HG02885 (cell line): ENCODE measurements at regions not wholly inside any gene's neighbourhood (a gene's known extent, or its start where the extent isn't known, plus 50 kb on each side); places are given as distances from the start of the nearest gene placed in this dataset.

Source experiments
- ATAC-seq: cut with Tn5 transposase; IDR thresholded peaks from one replicate; pipeline ENCODE4 v1.9.1; 2021; ENCODE audit warnings: mild to moderate bottlenecking; ENCODE audit not compliant: unreplicated experiment, poor library complexity

DNA sequence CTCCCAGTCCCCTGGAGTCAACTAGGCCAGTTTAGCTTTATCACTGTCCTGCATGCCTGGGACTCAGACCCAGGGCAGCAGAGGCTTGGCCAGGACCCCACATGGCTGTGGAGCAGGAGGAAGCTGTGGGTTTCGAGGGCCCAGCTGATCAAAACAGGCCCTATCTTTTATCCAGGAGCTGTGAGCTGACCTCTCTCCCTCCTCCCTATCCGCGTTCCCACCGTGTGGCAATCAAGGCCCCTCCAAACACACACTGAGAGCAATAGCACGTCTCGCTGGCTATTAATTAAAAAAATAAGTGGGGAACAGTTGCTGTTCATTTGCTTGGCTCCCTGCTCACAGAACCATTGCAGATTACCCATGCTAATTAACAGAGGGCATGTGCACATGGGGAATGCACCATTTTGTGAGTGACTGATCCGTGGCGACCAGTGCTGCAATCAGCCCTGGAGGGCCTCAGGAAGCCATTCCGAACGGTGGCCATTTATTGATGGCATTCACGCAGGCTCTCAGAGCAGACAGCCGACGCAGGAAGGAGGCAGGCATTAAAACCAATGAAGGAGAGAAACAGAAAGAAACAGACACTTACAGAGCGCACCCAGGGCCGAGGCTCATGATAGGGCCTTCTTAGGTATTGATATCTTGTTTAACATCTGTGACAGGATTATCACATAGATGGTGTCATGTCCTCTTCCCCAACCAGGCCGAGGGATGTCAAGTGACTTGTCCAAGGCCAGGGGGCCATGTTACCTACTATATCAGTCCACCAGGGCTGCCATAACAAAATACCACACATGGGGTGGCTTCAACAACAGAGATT lies 157.1 kb downstream of the KATNIP start:
- ATAC-seq, result no peak

DNA sequence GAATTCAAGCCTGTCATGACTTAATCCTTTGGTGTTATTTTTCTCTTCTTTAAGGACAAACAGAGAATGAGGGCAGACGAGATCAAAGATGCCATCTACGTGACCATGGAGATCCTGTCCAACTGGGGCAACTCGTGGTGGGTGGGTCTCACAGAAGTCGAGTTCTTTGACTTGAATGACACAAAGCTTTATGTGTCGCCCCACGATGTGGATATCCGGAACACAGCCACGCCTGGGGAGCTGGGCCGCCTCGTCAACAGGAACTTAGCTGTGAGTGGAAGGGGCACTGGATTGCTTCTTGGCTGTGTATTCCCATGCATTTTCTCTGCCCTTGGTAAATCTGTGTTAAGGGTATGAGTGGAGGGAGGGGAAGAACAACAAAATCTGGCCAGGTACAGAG lies 158.7 kb downstream of the KATNIP start:
- no peak for ATAC-seq

DNA sequence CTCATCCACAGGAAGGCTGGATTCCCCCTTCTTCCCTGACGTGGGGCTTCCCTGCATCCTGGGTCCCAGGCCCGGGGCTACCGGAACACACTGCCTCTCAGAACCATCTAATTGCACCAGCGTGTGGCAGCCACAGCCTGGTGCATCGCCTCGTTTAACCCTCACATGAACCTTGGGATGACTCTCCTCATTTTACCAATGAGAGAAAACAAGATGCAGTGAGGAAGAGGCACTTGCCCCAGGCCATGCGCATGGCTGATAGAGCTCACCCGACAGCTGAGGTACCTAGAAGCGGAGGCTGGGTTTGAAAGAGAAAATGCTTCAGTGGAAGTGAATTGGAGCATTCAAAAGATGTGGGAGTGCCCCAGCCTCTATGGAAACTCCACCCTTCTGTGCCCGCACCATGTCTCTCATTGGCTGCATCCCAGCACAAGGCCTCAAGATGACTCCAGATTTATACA lies 162.3 kb downstream of the KATNIP start:
- no peak for ATAC-seq

DNA sequence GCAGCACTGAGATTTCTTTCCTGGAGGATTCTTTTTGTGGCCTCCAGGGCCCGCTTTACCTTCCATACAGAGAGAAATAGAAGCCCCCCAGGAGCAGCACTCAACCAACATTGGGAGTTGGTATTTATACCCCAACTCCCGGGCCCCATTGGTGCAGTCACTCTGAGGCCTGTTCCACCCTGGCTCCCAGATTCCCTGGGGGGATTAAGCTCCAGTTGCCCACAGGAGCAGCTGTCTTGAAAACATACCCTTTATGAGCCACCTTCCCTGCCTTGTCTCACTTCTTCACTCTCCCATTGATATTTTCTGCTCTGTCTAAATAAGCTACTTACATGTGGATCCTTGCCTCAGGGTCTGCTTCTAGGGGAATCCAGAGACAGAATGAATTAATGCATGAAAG lies 167.8 kb downstream of the KATNIP start:
- ATAC-seq, result no peak

DNA sequence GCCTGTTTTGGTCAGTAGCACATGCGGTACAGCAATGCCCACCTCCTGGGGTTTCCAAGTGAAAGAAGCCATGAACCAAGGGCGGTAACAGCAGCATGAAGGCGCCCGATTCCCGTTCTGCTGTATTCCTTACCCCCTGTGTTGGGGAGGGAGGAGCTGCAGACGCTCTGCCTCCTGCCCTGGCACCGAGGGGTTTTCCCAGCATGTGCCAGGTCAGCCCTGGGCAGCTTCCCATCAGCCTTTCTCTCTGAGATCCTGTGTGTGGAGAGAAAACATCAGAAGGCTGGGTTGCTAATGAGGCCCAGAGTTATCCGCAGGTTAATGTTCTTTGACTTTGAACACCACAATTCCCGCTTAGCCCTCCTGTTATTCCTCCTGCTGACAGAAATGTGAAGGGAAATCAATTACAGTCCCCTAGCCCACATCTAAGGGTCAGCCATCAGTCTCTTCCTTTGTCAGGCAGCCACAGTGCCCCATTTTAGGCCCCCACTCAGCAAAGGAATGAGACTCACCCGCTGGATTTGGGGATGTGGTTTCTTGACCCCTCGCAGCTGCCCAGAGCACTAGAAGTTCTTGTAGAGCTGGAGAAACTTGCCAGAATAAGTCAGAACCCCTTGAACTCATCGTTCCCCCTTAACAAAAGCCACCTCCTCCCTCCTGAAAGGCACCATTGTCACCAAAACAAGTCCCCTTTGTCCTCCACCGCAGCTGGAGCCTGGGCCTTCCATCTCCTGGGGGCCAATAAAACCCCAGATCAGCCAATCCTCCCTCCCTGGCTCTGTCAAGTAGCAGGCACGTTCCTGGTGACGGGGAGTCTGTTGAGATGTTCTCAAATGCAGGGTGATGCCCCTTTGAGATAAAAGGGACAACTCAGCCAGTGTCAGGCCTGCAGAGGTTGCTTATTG lies 168.5 kb downstream of the KATNIP start:
- no peak for ATAC-seq

DNA sequence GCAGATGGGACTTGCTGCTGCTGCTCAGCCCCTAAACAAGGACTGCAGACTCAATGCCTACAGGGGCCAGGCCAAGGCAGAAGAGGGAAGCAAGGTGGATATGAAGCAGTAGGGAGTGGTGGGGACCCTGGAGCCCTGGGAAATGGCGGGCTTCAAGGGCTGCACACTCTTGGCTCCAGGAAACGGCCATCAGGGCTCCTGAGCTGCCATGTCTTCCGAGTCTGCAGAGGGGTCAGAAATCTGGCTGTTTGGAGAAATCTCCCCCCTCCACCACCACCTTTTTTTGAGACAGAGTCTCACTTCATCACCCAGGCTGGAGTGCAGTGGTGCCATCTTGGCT lies 169.1 kb downstream of the KATNIP start:
- ATAC-seq, result no peak

DNA sequence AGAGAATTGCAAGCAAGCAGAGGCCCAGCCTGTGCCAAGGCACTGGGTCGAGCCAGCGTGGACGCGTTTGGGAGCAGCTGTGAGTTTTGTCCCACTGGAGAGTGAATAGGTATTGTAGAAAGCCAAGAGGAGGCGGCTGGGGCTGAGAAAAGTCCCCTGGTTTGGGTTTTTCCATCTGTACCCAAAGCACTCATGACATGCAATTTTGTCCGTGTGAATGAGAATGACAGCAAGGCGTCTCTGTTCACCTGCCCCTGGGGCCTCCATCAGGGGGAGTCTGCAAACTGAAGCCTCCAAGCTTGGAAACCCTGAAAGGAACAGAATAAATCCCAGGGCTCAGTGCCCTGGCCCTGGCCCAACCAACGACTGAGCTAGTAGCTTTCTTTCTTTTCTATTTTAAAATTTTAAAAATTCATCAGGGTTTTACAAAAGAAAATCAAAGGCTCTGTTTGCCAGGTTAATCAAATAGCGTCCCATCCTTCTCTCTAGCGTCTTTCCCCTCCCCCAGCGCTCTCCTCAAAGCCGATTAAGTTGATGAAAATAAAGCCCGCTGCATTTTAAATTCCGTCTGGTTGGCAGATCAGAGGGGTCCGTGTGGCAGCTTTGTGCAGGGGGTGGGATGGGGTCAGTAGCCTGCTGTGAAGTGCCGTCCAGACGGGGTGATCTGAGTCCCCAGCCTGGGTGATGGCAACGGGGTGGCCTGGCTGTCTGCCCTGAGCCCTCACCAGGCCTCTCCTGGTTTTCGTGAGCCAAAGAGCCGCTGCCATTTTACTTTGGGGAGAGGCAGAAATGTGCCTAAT lies 171.0 kb downstream of the KATNIP start:
- ATAC-seq, result no peak

DNA sequence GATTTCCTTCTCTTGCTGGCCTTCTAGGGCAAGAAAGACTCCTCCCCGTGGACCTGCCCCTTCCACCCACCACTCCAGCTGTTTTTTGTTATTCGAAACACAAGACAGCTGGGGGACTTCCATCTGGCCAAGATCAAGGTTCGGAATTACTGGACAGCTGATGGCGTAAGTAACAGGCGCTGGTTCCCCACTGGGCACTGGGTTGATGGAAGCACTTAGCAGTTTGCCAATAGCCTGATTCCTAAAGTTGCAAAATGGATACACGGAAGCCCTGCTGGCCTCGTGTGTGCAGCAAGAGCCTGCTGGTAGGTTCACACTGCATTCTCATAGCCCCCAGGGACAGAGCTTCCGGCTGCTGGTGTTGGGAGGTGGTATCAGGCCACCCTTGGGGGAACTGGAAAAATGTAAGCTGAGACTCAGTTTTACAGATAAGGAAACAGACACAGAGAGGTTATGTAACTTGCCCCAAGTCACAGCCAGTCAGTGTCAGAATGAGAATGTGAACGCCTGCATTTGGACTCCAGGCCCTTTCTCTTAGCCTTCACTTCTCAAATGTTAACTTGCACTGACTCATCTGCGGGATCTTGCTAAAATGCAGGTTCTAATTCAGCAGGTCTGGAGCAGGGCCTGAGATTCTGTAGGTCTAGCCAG lies 171.7 kb downstream of the KATNIP start:
- ATAC-seq, result no peak

DNA sequence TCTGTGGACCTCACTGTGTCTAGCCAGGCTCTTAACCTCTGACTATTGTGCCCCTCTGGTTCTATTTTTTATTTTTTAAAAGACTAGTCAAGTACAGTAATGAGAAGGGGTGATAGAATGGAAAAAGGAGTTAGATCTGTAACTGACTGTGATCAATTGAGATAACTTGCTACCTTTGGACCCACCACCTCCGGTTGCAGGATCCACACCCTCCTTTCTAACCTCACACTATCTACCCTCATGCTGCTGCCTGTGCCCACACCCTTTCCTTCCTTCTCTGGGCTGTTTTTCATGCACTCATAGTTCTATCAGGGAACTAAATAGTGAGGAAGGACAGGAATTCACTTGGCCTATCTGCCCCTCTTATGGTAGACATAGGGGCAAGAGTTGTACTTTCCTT lies 172.3 kb downstream of the KATNIP start:
- no peak for ATAC-seq

DNA sequence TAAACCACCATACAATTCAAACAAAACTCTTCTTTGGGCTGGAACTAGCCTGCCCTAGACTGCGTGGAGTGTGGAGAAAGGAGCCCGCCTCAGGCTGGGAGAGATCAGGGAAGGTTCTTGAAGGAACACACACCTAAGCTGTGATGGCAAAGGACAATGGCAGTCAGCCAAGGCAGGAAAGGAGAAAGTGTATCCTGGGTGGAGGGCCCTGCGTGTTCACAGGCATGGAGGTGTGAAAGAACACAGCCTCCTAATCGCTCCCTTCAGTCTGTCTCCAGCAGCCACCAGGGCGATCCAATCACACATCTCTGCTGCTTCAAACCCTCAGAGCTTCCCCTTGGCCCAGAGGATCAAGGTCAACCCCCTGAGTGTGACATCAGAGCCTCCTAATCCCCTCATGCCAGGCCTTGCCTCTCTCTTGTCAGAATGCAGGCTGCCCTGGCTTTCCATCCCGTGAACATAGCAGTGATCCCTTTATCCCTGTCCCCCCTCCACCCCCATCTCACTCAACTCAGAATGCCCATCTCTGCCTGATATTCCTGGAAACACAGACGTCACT lies 173.0 kb downstream of the KATNIP start:
- no peak for ATAC-seq

DNA sequence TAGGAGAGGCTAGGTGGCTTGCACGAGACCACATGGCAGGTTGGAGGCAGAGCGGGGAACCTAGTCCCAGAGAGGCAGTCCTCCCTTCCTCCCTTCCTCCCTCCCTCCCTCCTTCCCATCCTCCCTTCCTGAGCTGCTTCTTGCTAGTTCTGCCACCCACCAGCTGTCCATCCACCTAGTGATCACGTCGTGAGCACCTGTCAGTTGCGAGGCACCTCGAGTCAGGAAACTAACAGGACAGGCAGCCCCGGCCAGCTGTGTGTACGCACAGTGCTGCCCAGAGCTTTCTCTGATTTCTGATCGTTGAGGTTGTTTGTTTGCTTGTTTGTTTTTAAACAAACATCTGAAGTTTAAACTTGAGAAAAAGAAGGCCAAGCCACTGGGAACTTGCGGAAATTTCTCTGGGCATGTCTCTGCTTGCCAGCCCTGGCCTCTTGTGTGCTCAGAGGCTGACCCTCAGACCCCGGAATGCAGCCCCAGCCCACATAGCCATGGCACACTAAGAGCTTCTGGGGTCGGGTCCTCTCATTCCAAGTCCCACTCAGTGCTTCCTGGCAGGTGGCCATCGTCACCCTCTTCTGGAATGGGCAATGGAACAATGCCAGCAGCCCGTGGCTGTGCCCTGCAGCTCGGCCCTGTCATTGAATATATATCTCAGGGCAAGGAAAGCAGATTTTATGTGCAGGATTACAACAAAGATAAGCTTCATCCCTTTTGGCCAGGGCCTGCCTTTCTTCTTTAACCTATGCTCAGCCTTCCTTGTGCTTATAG lies 174.0 kb downstream of the KATNIP start:
- ATAC-seq, result no peak

DNA sequence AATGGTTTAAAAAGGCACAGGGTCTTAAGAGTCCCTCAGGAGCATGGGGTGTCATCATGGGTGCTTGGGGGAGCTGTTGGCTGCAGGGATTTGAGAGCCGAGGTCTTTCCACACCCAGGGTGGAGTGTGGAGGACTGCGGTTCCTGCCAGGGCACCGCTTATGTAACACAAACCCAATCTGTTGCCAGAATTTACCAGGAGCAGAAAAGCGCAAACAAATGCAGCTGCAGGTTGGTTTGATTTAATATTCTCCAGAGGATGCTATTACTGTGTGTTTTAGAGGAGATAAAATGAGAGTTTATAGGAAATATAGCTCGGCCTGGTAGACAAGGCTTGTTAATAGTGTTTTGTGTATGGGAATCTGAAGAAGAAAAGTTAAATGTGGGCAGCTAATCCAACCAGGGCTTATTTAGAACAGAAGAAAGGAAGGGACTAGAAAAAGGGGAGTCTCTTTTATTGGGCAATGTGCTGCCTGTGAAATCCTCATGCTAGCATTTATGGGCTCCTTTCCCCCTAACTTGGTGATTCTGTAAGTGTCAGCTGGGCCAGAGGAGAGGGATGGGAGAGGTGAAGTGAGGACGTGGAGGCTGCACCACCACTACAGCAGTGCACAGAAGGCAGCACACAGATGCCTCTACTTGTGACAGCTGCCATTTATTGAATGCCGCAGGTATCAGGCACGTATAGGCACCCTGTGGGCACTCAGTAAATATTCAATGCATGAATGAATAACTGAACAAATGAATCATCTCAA lies 174.7 kb downstream of the KATNIP start:
- ATAC-seq, result no peak

DNA sequence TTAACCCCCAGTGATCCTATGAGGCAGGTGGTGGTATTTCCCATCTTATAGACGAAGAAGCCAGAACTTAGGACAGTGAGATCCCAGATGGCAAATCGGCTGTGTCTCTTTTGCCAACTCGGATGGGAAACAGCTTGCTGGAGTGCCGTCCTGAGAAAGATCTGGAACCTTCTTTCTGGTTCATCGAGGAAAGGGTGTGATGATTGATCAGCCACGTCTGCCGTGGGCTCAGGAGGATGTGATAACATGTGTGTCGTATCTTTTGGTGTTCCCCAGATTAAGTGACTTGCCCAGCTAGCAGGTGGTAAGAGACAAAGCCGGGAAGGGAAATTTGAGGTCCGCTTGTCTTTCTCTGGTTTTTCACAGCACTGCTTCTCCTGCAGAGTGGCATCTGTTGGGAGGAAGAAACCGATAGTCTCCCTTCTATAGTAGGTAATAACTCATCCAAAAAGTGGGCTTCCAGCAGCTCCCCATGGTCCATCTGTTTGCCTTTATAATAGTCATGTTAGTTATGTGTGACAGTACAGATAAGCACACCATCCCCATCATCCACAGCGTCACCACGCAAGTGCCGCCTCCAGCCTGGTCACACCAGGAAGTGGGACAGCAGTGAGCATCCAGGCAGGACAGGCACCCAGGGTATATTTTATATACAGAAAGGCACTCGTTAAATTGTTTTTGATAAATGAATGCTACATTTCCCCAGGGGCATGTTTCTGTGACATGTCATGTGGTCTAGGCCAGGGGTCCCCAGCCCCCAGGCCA lies 175.5 kb downstream of the KATNIP start:
- no peak for ATAC-seq

DNA sequence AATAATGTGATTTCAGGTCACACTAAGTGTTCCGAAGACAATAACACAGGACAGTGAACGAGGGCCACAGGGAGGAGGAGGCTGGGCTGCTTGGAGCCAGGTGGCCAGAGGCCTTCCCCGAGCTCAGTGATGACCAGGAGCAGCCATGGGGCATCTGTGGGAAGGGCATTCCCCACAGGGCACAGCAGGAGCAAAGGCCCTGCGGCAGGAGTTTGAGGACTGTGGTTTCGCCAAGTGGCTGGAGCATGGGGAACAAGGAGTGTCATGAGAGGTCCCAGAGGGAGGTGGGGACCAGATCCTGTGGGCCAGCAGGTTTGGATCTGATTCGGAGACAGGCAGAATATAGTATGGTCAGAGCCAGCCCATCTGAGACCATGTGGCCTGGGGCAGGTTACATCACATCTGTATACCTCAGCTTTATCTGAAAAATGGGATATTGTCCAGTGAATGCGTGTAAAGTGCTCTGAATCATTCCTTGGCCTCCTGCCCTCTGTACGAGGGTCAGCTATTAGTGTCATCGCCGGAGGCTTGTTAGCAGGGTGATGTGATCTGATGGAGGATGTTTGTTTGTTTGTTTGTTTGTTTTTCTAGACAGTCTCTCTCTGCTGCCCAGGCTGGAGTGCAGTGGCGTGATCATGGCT lies 176.8 kb downstream of the KATNIP start:
- no peak for ATAC-seq

DNA sequence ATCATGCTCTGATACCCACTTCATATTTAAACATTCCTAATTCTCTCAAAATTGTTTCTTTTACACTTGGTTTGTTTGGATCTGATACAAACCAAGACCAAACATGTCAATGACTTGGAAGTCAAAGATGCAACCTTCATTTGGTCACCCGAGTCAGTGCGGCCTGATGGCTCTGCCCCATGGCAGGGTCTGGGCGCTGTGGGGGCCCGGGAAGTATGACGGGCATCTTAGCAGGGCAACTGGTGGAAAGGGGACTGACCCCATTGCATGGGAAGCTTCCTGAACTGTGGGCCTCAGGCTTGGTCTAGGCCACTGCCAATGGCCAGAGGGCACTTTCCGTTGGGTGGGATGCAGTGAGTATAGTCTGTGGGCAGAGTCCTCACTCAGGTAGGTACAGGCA lies 178.0 kb downstream of the KATNIP start:
- no peak for ATAC-seq

DNA sequence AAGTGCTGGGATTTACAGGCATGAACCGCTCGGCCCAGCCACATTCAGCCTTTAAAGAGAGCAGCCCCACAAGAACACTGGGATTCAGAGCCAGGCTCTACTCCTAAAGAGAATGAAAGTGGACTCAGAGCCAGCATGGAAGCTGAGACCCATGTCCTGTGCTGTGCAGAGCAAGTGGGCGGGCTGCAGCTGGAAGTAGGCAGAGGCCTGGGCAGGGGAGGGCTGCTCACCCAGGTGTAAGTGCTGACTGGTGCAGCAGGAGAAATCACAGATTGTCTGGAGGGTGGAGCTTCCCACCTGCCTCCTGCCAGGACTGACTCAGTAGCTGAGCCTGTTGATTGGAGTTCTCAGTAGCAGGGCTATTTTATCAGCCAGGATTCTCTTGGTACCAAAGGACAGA lies 178.7 kb downstream of the KATNIP start:
- ATAC-seq, result no peak
